ENCODE measurements at regions not wholly inside any gene's neighbourhood (a gene's known extent, or its start where the extent isn't known, plus 50 kb on each side); places are given as distances from the start of the nearest gene placed in this dataset.

DNA sequence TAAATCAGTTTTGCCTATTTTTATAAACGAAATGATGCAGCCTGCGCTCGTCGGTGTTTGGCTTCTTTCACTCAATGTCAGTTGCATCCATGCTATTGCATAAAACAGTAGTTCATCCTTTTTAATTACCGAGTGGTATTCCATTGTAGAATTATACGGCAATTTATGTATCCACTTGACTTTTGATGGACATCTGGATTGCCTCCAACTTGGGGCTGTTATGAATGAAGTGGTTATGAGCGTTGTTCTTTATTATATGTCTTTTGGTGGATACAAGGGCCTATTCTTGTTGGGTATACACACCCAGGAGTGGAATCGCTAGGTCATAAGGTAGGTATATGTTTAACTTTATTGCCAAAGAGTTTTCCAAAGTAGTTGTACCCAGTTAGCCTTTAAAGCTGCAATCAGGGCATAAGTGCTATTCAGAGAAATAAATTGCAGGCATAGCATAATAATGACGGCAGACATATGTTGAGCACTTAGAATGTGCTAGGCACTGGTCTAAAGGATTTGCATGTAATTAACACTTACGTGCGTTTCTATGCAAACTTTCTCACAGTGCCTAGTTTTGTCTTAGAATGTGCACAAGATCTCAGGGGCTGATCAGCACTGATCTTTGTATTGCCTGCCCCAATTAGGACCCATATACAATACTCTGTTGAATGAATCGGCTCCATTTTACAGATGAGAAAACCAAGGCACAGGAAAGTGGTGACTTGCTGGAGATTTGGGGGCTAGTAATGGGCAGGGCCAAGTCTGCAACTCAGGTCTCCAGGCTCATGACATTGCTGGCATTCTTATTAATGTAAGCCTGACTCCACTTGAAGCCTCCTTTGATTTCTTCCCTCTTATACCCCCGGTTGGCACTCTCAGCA, 407.0 kb downstream of the BCOR start:
- H3K36me3 ChIP-seq (ENCODE audit: control insufficient read depth in 4 of 4, insufficient read depth in 3 of 4, low read depth in 1 of 4, low read length in 3 of 4) = no peaks in the 10 kb centered on the region
- DNase-seq (ENCODE audit: low spot score) = no peak
- no peak overlapping the region for H3K27ac ChIP-seq (ENCODE audit: low read depth in 1 of 2, low read length in 2 of 2)
- H3K9ac ChIP-seq (ENCODE audit: low read depth in 1 of 2, low read length in 2 of 2) = no peak overlapping the region
- TF ChIP-seq FOXA2 (IDR thresholded peaks at IDR 0.05) (no peak), FOXA1 (IDR thresholded peaks at IDR 0.05) (no peak), RXRA (IDR thresholded peaks at IDR 0.05) (no peak), JUND (IDR thresholded peaks at IDR 0.05) (no peak), HNF4A (conservative IDR thresholded peaks at IDR 0.05) (no peak), NR2F2 (IDR thresholded peaks at IDR 0.05) (no peak), RAD21 (IDR thresholded peaks at IDR 0.05) (no peak), SP1 (IDR thresholded peaks at IDR 0.05) (no peak)
- TF ChIP-seq, protein P1, sequence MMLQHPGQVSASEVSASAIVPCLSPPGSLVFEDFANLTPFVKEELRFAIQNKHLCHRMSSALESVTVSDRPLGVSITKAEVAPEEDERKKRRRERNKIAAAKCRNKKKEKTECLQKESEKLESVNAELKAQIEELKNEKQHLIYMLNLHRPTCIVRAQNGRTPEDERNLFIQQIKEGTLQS (IDR thresholded peaks at IDR 0.05) = no peak
- H3K27me3 ChIP-seq (ENCODE audit: control insufficient read depth in 4 of 4, insufficient read depth in 4 of 4, low read length in 3 of 4) = no peaks in the 10 kb centered on the region
- no peak overlapping the region for H3K4me3 ChIP-seq (ENCODE audit: low read depth in 1 of 3, low read length in 3 of 3)
- peaks cover 2 to 12% (median 7%) of the 10 kb centered on the region in 4 donors for H3K4me1 ChIP-seq (ENCODE audit: control insufficient read depth in 4 of 4, insufficient read depth in 4 of 4, low read length in 3 of 4)
- WGBS = 90% methylated on average over 13 of the region's 13 CpGs
- H3K9me3 ChIP-seq (ENCODE audit: control insufficient read depth in 4 of 4, low read length in 3 of 4) = peaks cover 0 to under 1% (median 0%) of the 10 kb centered on the region in 4 donors

DNA sequence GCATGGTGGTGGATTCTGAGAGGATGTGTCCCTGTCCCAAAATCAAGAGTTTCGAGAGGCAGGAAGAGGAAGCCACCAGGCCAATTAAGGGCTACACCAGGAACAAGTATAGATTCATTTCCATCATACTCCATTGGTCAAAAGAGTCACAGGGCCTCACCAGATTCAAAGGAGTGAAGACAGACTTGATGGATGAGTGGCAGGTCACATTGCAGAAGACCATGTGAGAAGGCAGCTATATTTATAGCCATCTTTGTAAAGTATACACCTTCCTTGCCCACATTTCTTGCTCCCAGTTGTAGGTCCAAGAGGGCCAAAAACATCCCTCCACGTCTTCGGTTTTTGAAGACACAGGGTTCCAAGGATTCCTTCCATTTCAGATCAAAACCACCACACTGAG, 406.0 kb downstream of the BCOR start:
- peaks cover 2 to 12% (median 7%) of the 10 kb centered on the region in 4 donors for H3K4me1 ChIP-seq (ENCODE audit: control insufficient read depth in 4 of 4, insufficient read depth in 4 of 4, low read length in 3 of 4)
- TF ChIP-seq, protein P2, sequence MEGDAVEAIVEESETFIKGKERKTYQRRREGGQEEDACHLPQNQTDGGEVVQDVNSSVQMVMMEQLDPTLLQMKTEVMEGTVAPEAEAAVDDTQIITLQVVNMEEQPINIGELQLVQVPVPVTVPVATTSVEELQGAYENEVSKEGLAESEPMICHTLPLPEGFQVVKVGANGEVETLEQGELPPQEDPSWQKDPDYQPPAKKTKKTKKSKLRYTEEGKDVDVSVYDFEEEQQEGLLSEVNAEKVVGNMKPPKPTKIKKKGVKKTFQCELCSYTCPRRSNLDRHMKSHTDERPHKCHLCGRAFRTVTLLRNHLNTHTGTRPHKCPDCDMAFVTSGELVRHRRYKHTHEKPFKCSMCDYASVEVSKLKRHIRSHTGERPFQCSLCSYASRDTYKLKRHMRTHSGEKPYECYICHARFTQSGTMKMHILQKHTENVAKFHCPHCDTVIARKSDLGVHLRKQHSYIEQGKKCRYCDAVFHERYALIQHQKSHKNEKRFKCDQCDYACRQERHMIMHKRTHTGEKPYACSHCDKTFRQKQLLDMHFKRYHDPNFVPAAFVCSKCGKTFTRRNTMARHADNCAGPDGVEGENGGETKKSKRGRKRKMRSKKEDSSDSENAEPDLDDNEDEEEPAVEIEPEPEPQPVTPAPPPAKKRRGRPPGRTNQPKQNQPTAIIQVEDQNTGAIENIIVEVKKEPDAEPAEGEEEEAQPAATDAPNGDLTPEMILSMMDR (IDR thresholded peaks at IDR 0.05; ENCODE audit: low read depth, low read length, missing input control) = no peak
- TF ChIP-seq JUND (IDR thresholded peaks at IDR 0.05) = no peak
- TF ChIP-seq GABPA (IDR thresholded peaks at IDR 0.05 in 1 of 2, conservative IDR thresholded peaks at IDR 0.05 in 1 of 2) = no peak
- no peak for TF ChIP-seq SP1 (IDR thresholded peaks at IDR 0.05)
- TF ChIP-seq, protein P3, sequence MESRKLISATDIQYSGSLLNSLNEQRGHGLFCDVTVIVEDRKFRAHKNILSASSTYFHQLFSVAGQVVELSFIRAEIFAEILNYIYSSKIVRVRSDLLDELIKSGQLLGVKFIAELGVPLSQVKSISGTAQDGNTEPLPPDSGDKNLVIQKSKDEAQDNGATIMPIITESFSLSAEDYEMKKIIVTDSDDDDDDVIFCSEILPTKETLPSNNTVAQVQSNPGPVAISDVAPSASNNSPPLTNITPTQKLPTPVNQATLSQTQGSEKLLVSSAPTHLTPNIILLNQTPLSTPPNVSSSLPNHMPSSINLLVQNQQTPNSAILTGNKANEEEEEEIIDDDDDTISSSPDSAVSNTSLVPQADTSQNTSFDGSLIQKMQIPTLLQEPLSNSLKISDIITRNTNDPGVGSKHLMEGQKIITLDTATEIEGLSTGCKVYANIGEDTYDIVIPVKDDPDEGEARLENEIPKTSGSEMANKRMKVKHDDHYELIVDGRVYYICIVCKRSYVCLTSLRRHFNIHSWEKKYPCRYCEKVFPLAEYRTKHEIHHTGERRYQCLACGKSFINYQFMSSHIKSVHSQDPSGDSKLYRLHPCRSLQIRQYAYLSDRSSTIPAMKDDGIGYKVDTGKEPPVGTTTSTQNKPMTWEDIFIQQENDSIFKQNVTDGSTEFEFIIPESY (IDR thresholded peaks at IDR 0.05) = no peak
- TF ChIP-seq TAF1 (conservative IDR thresholded peaks at IDR 0.05) = no peak
- no peak for TF ChIP-seq FOXA2 (IDR thresholded peaks at IDR 0.05)
- H3K27me3 ChIP-seq (ENCODE audit: control insufficient read depth in 4 of 4, insufficient read depth in 4 of 4, low read length in 3 of 4) = no peaks in the 10 kb centered on the region
- H3K9ac ChIP-seq (ENCODE audit: low read depth in 1 of 2, low read length in 2 of 2) = no peak overlapping the region
- no peaks in the 10 kb centered on the region for H3K36me3 ChIP-seq (ENCODE audit: control insufficient read depth in 4 of 4, insufficient read depth in 3 of 4, low read depth in 1 of 4, low read length in 3 of 4)
- WGBS = 86% methylated on average over 3 of the region's 3 CpGs
- peaks cover 0 to 4% (median 1%) of the 10 kb centered on the region in 4 donors for H3K9me3 ChIP-seq (ENCODE audit: control insufficient read depth in 4 of 4, low read length in 3 of 4)
- no peak overlapping the region for H3K27ac ChIP-seq (ENCODE audit: low read depth in 1 of 2, low read length in 2 of 2)
- DNase-seq (ENCODE audit: low spot score) = no peak
- H3K4me3 ChIP-seq (ENCODE audit: low read depth in 1 of 3, low read length in 3 of 3) = no peak overlapping the region

DNA sequence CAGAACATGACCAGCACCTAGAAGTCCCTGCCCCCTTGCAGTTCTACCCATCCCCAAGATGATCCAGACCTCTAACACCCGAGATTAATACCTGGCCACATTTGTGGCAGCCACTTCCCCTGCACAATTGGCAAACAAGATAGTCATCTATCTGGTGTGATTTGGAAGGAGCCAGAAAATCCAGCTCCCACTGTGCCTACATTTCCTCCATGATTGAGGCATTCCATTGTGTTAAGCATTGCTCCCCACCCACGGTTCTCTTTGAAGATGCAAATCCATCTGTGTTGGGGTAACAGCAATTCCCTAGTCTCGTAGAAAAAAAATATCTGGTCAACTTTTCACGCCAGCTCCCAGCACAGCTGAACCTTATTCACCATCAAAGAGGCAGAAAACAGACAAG, 405.0 kb downstream of the BCOR start:
- DNase-seq (ENCODE audit: low spot score) = no peak
- WGBS = 77% methylated on average over 4 of the region's 4 CpGs

More for the DNA sequence above, 405.0 kb downstream of the BCOR start:
- Histone ChIP-seq H3K36me3 (ENCODE audit: control insufficient read depth in 4 of 4, insufficient read depth in 3 of 4, low read depth in 1 of 4, low read length in 3 of 4) (no peaks in the 10 kb centered on the region), H3K27ac (ENCODE audit: low read depth in 1 of 2, low read length in 2 of 2) (no peak overlapping the region), H3K9me3 (ENCODE audit: control insufficient read depth in 4 of 4, low read length in 3 of 4) (peaks cover 0 to 4% (median 1%) of the 10 kb centered on the region in 4 donors), H3K4me1 (ENCODE audit: control insufficient read depth in 4 of 4, insufficient read depth in 4 of 4, low read length in 3 of 4) (peaks cover 2 to 12% (median 7%) of the 10 kb centered on the region in 4 donors), H3K4me3 (ENCODE audit: low read depth in 1 of 3, low read length in 3 of 3) (no peak overlapping the region), H3K27me3 (ENCODE audit: control insufficient read depth in 4 of 4, insufficient read depth in 4 of 4, low read length in 3 of 4) (no peaks in the 10 kb centered on the region), H3K9ac (ENCODE audit: low read depth in 1 of 2, low read length in 2 of 2) (no peak overlapping the region)
- TF ChIP-seq JUND (IDR thresholded peaks at IDR 0.05) (no peak), FOXA2 (IDR thresholded peaks at IDR 0.05) (no peak), EGR1 (IDR thresholded peaks at IDR 0.05; ENCODE audit: low read depth in 2 of 2) (no peak), RXRA (IDR thresholded peaks at IDR 0.05) (no peak), RAD21 (IDR thresholded peaks at IDR 0.05) (no peak), TAF1 (conservative IDR thresholded peaks at IDR 0.05) (no peak)
- TF ChIP-seq, protein P2 (IDR thresholded peaks at IDR 0.05; ENCODE audit: low read depth, low read length, missing input control) = no peak
- TF ChIP-seq, protein P4, sequence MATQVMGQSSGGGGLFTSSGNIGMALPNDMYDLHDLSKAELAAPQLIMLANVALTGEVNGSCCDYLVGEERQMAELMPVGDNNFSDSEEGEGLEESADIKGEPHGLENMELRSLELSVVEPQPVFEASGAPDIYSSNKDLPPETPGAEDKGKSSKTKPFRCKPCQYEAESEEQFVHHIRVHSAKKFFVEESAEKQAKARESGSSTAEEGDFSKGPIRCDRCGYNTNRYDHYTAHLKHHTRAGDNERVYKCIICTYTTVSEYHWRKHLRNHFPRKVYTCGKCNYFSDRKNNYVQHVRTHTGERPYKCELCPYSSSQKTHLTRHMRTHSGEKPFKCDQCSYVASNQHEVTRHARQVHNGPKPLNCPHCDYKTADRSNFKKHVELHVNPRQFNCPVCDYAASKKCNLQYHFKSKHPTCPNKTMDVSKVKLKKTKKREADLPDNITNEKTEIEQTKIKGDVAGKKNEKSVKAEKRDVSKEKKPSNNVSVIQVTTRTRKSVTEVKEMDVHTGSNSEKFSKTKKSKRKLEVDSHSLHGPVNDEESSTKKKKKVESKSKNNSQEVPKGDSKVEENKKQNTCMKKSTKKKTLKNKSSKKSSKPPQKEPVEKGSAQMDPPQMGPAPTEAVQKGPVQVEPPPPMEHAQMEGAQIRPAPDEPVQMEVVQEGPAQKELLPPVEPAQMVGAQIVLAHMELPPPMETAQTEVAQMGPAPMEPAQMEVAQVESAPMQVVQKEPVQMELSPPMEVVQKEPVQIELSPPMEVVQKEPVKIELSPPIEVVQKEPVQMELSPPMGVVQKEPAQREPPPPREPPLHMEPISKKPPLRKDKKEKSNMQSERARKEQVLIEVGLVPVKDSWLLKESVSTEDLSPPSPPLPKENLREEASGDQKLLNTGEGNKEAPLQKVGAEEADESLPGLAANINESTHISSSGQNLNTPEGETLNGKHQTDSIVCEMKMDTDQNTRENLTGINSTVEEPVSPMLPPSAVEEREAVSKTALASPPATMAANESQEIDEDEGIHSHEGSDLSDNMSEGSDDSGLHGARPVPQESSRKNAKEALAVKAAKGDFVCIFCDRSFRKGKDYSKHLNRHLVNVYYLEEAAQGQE (IDR thresholded peaks at IDR 0.05) = no peak
- TF ChIP-seq, protein P5, sequence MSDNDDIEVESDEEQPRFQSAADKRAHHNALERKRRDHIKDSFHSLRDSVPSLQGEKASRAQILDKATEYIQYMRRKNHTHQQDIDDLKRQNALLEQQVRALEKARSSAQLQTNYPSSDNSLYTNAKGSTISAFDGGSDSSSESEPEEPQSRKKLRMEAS (IDR thresholded peaks at IDR 0.05) = no peak
